Brain microvascular endothelial cell (primary cell): ENCODE measurements at regions not wholly inside any gene's neighbourhood (a gene's known extent, or its start where the extent isn't known, plus 50 kb on each side); places are given as distances from the start of the nearest gene placed in this dataset.

Experiments used
- DNase-seq: peaks from one replicate; pipeline ENCODE4 v3.0.0-alpha.2; 2020
- H3K27ac ChIP-seq: fragments of 250-450 bp; sonication (Bioruptor Pico); 2 replicates; pipeline ENCODE4 v1.5.1; 2020; ENCODE audit warnings: mild to moderate bottlenecking, moderate library complexity
- H3K27me3 ChIP-seq: fragments of 250-450 bp; sonication (Bioruptor Pico); replicated peaks from 2 replicates; pipeline ENCODE4 v1.5.1; 2020; ENCODE audit warnings: mild to moderate bottlenecking
- H3K36me3 ChIP-seq: fragments of 250-450 bp; sonication (Bioruptor Pico); replicated peaks from 2 replicates; pipeline ENCODE4 v1.5.1; 2020; ENCODE audit warnings: mild to moderate bottlenecking
- H3K4me3 ChIP-seq: 2 replicates; pipeline ENCODE4 v1.5.1; 2011; ENCODE audit warnings: low read depth, mild to moderate bottlenecking, control low read depth, low read length, moderate library complexity
- CTCF ChIP-seq: IDR thresholded peaks from 2 replicates; pipeline ENCODE4 v1.5.1; 2011; ENCODE audit warnings: low read depth, mild to moderate bottlenecking, moderate library complexity, low read length, control low read depth, inconsistent platforms; ENCODE audit errors: missing control alignments
- in situ Hi-C: cut with HindIII; loops from 2 replicates; pipeline ENCODE4 v1.10.0; 2017; ENCODE audit warnings: low sequenced_read_pairs, low pct_ligation_motif_present

- Histone ChIP-seq H3K27ac (no peak overlapping the region), H3K4me3 (no peak overlapping the region), H3K36me3 (no peaks in the 10 kb centered on the region), H3K27me3 (no peaks in the 10 kb centered on the region)
- peak; percentile 26 for DNase-seq
- in situ Hi-C loops = no loop called here
- TF ChIP-seq CTCF = no peak
Observed at GRCh38 chr6:4264081-4264480, 128.7 kb upstream of the ECI2 start.

- Histone ChIP-seq H3K4me3 (no peak overlapping the region), H3K27me3 (no peaks in the 10 kb centered on the region), H3K27ac (no peak overlapping the region), H3K36me3 (no peaks in the 10 kb centered on the region)
- no peak for TF ChIP-seq CTCF
- DNase-seq = no peak
- in situ Hi-C loops = no loop called here
Observed at GRCh38 chr6:4262526-4262925, 127.2 kb upstream of the ECI2 start.

GRCh38 chr6:4259391-4259790 is 124.0 kb upstream of the ECI2 start:
- TF ChIP-seq CTCF = no peak
- Histone ChIP-seq H3K36me3 (no peaks in the 10 kb centered on the region), H3K4me3 (no peak overlapping the region), H3K27me3 (no peaks in the 10 kb centered on the region), H3K27ac (no peak overlapping the region)
- in situ Hi-C loops = no loop called here
- no peak for DNase-seq

- TF ChIP-seq CTCF = no peak
- Histone ChIP-seq H3K27me3 (no peaks in the 10 kb centered on the region), H3K36me3 (no peaks in the 10 kb centered on the region), H3K27ac (no peak overlapping the region), H3K4me3 (no peak overlapping the region)
- in situ Hi-C loops = no loop called here
- no peak for DNase-seq
Observed at GRCh38 chr6:4258733-4259132, 123.4 kb upstream of the ECI2 start.

GRCh38 chr6:4256969-4257368 is 121.6 kb upstream of the ECI2 start:
- Histone ChIP-seq H3K36me3 (no peaks in the 10 kb centered on the region), H3K27ac (no peak overlapping the region)
- in situ Hi-C loops = no loop called here

More at GRCh38 chr6:4256969-4257368, 121.6 kb upstream of the ECI2 start:
- no peak overlapping the region for H3K4me3 ChIP-seq
- TF ChIP-seq CTCF = no peak
- DNase-seq = peak; percentile 54
- H3K27me3 ChIP-seq = no peaks in the 10 kb centered on the region
